ENCODE measurements at regions not wholly inside any gene's neighbourhood (a gene's known extent, or its start where the extent isn't known, plus 50 kb on each side); places are given as distances from the start of the nearest gene placed in this dataset.

DNA sequence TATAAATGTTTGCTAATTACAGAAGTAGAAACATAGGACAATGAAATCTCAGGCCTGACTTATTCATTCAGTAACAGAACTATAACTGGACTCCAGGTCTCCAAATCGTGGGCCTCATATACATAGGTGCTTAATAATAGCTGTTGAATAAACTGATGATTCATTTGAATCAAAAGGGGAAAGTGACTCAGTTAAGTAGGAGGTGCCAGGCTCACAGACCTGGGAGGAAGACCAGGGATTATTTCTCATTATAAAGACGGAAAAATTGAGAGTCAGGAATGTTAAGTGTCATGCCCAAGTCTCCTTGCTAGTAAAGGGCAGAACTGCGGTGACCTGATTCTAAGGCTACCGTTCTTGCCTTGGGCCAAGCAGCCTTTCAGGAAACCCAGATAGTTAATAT lies 131.5 kb downstream of the HS3ST1 start:
- TF ChIP-seq, protein P1, sequence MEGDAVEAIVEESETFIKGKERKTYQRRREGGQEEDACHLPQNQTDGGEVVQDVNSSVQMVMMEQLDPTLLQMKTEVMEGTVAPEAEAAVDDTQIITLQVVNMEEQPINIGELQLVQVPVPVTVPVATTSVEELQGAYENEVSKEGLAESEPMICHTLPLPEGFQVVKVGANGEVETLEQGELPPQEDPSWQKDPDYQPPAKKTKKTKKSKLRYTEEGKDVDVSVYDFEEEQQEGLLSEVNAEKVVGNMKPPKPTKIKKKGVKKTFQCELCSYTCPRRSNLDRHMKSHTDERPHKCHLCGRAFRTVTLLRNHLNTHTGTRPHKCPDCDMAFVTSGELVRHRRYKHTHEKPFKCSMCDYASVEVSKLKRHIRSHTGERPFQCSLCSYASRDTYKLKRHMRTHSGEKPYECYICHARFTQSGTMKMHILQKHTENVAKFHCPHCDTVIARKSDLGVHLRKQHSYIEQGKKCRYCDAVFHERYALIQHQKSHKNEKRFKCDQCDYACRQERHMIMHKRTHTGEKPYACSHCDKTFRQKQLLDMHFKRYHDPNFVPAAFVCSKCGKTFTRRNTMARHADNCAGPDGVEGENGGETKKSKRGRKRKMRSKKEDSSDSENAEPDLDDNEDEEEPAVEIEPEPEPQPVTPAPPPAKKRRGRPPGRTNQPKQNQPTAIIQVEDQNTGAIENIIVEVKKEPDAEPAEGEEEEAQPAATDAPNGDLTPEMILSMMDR (IDR thresholded peaks at IDR 0.05 in 8 of 11, conservative IDR thresholded peaks at IDR 0.05 in 3 of 11) = no peak
- TF ChIP-seq POLR2AphosphoS5 (IDR thresholded peaks at IDR 0.05) (no peak), POLR2A (IDR thresholded peaks at IDR 0.05) (no peak)
- no peaks in the 10 kb centered on the region for H3K36me3 ChIP-seq
- no peak for DNase-seq
- peaks cover 0 to 8% (median 2%) of the 10 kb centered on the region in 6 donors for H3K4me1 ChIP-seq
- intact Hi-C loops (cut with DNase I; ENCODE audit: low total_unique reads) = no loop called here
- 73 to 83% (median 77%) methylated on average over 4 of the region's 4 CpGs for WGBS, 5 donors
- H3K9me3 ChIP-seq = no peaks in the 10 kb centered on the region
- H3K4me3 ChIP-seq = no peak overlapping the region
- H3K27ac ChIP-seq = no peak overlapping the region
- H3K27me3 ChIP-seq (replicated peaks in 1 of 7) = no peaks in the 10 kb centered on the region

DNA sequence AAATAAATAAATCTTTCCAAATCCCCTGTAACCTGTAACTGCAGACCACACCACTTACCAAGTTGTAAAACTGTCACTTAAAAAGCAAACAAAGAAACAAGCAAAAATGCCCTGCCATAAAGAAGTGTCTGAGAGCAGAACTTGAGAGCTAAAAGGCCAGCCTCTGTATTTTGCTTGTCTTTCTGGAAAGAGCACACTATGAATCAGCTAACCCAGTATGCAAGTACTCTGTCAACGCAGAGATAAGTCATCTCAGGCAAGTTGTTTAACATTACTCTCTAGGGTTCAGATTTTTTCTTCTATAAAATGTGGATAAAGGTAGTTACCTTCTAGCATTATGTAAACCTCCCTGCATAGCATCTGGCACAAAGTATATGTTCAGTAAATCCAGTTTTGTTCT lies 134.8 kb downstream of the HS3ST1 start:
- H3K36me3 ChIP-seq = no peaks in the 10 kb centered on the region
- intact Hi-C loops (cut with DNase I; ENCODE audit: low total_unique reads) = no loop called here
- H3K4me3 ChIP-seq = no peak overlapping the region
- DNase-seq = no peak
- TF ChIP-seq POLR2AphosphoS5 (IDR thresholded peaks at IDR 0.05) (no peak), POLR2A (IDR thresholded peaks at IDR 0.05) (no peak)
- TF ChIP-seq, protein P1 (IDR thresholded peaks at IDR 0.05 in 8 of 11, conservative IDR thresholded peaks at IDR 0.05 in 3 of 11) = no peak
- H3K27me3 ChIP-seq (replicated peaks in 1 of 7) = no peaks in the 10 kb centered on the region
- 68 to 79% (median 77%) methylated on average over 1 of the region's 1 CpG for WGBS, 5 donors
- no peak overlapping the region for H3K27ac ChIP-seq
- no peaks in the 10 kb centered on the region for H3K9me3 ChIP-seq
- peaks cover 0 to 8% (median 2%) of the 10 kb centered on the region in 6 donors for H3K4me1 ChIP-seq

DNA sequence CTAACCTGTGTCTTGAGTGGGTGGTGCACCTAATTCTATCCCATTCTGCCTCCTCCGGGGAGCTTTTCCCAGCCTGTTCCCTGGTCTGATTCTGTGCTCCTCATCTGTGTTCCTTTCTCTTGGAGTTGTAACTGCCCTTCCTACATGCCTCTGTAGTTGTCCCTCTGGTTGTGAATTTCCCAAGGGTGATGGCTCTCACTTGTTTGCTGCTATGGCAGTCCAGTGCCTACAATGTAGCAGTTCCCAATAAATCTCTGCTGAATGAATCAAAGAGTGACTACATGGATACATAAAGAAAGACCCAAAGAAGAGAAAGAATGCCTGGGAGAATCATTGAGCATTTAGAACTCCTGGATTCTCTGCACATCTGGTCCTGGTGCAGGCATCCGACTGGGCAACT lies 141.6 kb downstream of the HS3ST1 start:
- peak overlapping the region in 3 of 8 donors; percentile 39 to 43 (median 41) for H3K27ac ChIP-seq
- 81 to 94% (median 87%) methylated on average over 2 of the region's 2 CpGs for WGBS, 5 donors
- H3K36me3 ChIP-seq = no peaks in the 10 kb centered on the region
- H3K4me1 ChIP-seq = peaks cover 0 to 11% (median 0%) of the 10 kb centered on the region in 6 donors
- no peaks in the 10 kb centered on the region for H3K27me3 ChIP-seq (replicated peaks in 1 of 7)
- no peak overlapping the region for H3K4me3 ChIP-seq
- intact Hi-C loops (cut with DNase I; ENCODE audit: low total_unique reads) = no loop called here
- TF ChIP-seq, protein P1 (IDR thresholded peaks at IDR 0.05 in 8 of 11, conservative IDR thresholded peaks at IDR 0.05 in 3 of 11) = no peak
- TF ChIP-seq POLR2A (IDR thresholded peaks at IDR 0.05) (no peak), POLR2AphosphoS5 (IDR thresholded peaks at IDR 0.05) (no peak)
- peaks cover 0 to 22% (median 12%) of the 10 kb centered on the region in 8 donors for H3K9me3 ChIP-seq
- DNase-seq = no peak

DNA sequence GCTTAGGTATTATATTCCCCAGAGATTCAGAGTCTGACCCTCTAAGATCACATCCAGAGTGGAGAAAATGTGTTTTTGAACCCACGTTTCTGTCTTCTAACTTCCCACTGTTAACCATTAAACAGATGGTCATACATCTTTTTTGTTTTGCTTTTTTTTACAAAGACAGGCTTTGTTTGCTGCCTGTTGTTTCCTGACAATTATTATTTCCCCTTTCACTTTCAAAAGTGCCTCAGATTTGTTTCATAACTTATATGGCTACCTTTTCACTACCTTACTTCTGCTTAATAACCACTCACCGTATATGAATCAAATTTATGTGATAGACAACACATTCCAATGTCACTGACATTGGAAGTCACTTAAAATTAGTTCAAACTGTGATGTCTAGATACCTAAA lies 142.2 kb downstream of the HS3ST1 start:
- intact Hi-C loops (cut with DNase I; ENCODE audit: low total_unique reads) = no loop called here

More for the DNA sequence above, 142.2 kb downstream of the HS3ST1 start:
- Histone ChIP-seq H3K4me3 (no peak overlapping the region), H3K36me3 (no peaks in the 10 kb centered on the region), H3K4me1 (peaks cover 0 to 11% (median 0%) of the 10 kb centered on the region in 6 donors), H3K27me3 (replicated peaks in 1 of 7) (no peaks in the 10 kb centered on the region), H3K9me3 (peaks cover 0 to 22% (median 12%) of the 10 kb centered on the region in 8 donors), H3K27ac (peak overlapping the region in 5 of 8 donors; percentile 34 to 43 (median 41))
- DNase-seq = no peak
- 20 to 31% (median 23%) methylated on average over 2 of the region's 2 CpGs for WGBS, 5 donors
- TF ChIP-seq POLR2AphosphoS5 (IDR thresholded peaks at IDR 0.05) = no peak
- TF ChIP-seq, protein P1 (IDR thresholded peaks at IDR 0.05 in 8 of 11, conservative IDR thresholded peaks at IDR 0.05 in 3 of 11) = no peak
- no peak for TF ChIP-seq POLR2A (IDR thresholded peaks at IDR 0.05)
